MM.1S (cell line): ENCODE measurements at regions not wholly inside any gene's neighbourhood (a gene's known extent, or its start where the extent isn't known, plus 50 kb on each side); places are given as distances from the start of the nearest gene placed in this dataset.

Experiments used
- CTCF ChIP-seq: fragments of 300-600 bp; sonication (generic); IDR thresholded peaks from 2 replicates; pipeline ENCODE4 v1.5.1; 2016; ENCODE audit warnings: antibody characterized with exemption, low read length, mixed read lengths
- EZH2 ChIP-seq: fragments of 300-600 bp; sonication (generic); optimal IDR thresholded peaks from 2 replicates; pipeline ENCODE3; 2017; ENCODE audit warnings: low read depth, mild to moderate bottlenecking, antibody characterized with exemption, low read length, mixed read lengths

GRCh38 chr3:30107531-30107930 is 498.9 kb upstream of the TGFBR2 start:
- TF ChIP-seq EZH2, result no peak
- TF ChIP-seq CTCF, result no peak
